ENCODE measurements at regions not wholly inside any gene's neighbourhood (a gene's known extent, or its start where the extent isn't known, plus 50 kb on each side); places are given as distances from the start of the nearest gene placed in this dataset.

- TF ChIP-seq, protein P1, sequence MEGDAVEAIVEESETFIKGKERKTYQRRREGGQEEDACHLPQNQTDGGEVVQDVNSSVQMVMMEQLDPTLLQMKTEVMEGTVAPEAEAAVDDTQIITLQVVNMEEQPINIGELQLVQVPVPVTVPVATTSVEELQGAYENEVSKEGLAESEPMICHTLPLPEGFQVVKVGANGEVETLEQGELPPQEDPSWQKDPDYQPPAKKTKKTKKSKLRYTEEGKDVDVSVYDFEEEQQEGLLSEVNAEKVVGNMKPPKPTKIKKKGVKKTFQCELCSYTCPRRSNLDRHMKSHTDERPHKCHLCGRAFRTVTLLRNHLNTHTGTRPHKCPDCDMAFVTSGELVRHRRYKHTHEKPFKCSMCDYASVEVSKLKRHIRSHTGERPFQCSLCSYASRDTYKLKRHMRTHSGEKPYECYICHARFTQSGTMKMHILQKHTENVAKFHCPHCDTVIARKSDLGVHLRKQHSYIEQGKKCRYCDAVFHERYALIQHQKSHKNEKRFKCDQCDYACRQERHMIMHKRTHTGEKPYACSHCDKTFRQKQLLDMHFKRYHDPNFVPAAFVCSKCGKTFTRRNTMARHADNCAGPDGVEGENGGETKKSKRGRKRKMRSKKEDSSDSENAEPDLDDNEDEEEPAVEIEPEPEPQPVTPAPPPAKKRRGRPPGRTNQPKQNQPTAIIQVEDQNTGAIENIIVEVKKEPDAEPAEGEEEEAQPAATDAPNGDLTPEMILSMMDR (IDR thresholded peaks at IDR 0.05; ENCODE audit: low read depth, low read length): no peak
- no peak for DNase-seq (ENCODE audit: low read depth, low spot score)
- in situ Hi-C loops (cut with HindIII; ENCODE audit: low sequenced_read_pairs): no loop called here
- H3K4me3 ChIP-seq (ENCODE audit: low read depth, low read length): no peak overlapping the region
Measured at GRCh38 chr20:58113716-58114115, 114.7 kb downstream of the ANKRD60 start.

- in situ Hi-C loops (cut with HindIII; ENCODE audit: low sequenced_read_pairs): no loop called here
- DNase-seq (ENCODE audit: low read depth, low spot score): peak; percentile 47
- TF ChIP-seq, protein P1 (IDR thresholded peaks at IDR 0.05; ENCODE audit: low read depth, low read length): no peak
- no peak overlapping the region for H3K4me3 ChIP-seq (ENCODE audit: low read depth, low read length)
Measured at GRCh38 chr20:58112017-58112781, 116.3 kb downstream of the ANKRD60 start.

GRCh38 chr20:58111310-58112016, 117.0 kb downstream of the ANKRD60 start:
- H3K4me3 ChIP-seq (ENCODE audit: low read depth, low read length): no peak overlapping the region
- TF ChIP-seq, protein P1 (IDR thresholded peaks at IDR 0.05; ENCODE audit: low read depth, low read length): no peak
- in situ Hi-C loops (cut with HindIII; ENCODE audit: low sequenced_read_pairs): no loop called here
- DNase-seq (ENCODE audit: low read depth, low spot score): no peak

GRCh38 chr20:58109918-58110635, 118.4 kb downstream of the ANKRD60 start:
- H3K4me3 ChIP-seq (ENCODE audit: low read depth, low read length): no peak overlapping the region
- no peak for DNase-seq (ENCODE audit: low read depth, low spot score)
- TF ChIP-seq, protein P1 (IDR thresholded peaks at IDR 0.05; ENCODE audit: low read depth, low read length): no peak
- in situ Hi-C loops (cut with HindIII; ENCODE audit: low sequenced_read_pairs): no loop called here

GRCh38 chr20:58109126-58109880, 119.2 kb downstream of the ANKRD60 start:
- no peak overlapping the region for H3K4me3 ChIP-seq (ENCODE audit: low read depth, low read length)
- TF ChIP-seq, protein P1 (IDR thresholded peaks at IDR 0.05; ENCODE audit: low read depth, low read length): no peak
- in situ Hi-C loops (cut with HindIII; ENCODE audit: low sequenced_read_pairs): no loop called here
- peak; percentile 87 for DNase-seq (ENCODE audit: low read depth, low spot score)

DNA sequence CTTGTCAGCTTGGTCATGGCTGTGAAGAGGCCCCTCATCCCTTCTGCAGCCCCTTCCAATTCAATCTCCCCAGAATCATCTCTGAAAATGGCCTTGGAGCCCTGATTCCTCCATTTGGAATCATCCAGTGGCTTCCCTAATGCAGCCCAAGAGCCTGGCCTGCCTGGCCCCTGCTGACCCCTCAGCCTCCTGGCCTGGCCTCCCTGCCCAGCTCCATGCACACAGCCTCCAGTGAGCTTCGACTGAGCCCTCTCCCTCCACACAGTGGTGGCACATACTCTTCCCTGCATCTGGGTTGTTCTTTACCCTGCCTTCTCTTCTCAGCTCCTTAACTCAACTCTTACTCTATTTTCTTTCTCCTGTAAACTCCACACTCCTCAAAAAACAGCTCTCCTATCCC, 120.9 kb downstream of the ANKRD60 start:
- TF ChIP-seq, protein P1 (IDR thresholded peaks at IDR 0.05; ENCODE audit: low read depth, low read length): no peak
- H3K4me3 ChIP-seq (ENCODE audit: low read depth, low read length): no peak overlapping the region
- no peak for DNase-seq (ENCODE audit: low read depth, low spot score)
- in situ Hi-C loops (cut with HindIII; ENCODE audit: low sequenced_read_pairs): no loop called here
